HG02870 (cell line): ENCODE measurements at regions not wholly inside any gene's neighbourhood (a gene's known extent, or its start where the extent isn't known, plus 50 kb on each side); places are given as distances from the start of the nearest gene placed in this dataset.
"Not testable (repeated sequence)": the region's sequence is repeated elsewhere in the genome, so short reads cannot be mapped to it uniquely, and the experiment has no call there.

Experiments used
- ATAC-seq: cut with Tn5 transposase; IDR thresholded peaks from one replicate; pipeline ENCODE4 v1.9.1; 2021; ENCODE audit warnings: mild to moderate bottlenecking, moderate library complexity; ENCODE audit not compliant: unreplicated experiment

DNA sequence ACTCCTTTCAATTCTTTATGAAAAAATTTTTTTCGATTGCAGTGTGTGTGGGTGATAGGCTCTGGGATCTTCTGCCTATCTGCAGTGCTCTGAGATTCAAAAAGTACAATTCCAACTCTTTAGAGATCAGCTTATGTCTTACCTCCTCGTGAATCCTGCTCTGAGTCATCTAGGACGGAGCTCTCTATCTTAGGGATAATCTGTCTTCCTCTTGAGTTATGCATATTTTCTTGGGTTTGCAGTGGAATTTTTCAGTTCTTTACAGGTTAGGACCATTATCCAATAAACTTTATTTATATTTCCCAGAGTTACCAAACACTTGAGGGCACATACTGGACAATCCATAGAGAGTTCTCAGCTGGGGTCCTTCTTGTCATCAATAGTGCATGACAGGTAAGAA is 428.6 kb downstream of the ACTR3B start:
- ATAC-seq: no peak

DNA sequence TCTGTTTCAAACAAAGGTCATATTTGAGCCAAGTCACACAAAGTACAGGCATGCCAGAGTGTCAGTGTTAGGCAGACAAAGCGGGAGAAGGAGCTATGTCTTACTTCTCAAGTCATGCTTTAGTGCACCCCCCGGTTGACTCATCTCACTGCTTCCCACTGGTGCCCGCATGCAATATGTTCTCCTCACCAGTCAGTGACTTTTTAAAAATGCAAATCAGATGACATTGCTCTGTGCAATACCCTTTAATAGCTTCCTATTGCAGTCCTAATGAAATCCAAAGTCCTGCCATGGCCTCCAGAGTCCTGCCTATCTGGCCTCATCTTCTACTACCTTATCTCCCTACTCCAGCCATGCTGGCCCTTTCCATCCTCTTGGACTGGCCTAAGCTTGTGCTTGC is 429.1 kb downstream of the ACTR3B start:
- ATAC-seq: no peak

DNA sequence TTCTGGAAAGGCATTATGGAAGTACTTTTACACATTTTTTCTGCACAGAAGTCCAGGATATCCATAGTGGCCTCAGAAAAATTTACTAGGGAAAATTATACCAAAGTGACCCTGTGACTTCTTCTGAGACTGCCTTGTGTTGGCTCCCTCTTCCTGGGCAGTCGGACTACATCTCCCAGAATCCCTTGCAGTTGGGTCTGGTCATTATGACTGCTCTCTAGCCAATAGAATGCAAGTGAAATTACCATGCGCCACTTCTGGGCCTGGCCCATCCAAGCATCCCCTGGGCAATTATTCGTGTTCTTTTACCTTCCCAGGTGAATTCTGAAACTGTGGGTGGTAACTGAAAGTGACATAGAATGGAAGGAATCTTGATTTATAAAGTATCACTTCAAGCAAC is 430.9 kb downstream of the ACTR3B start:
- ATAC-seq: peak; percentile 65

DNA sequence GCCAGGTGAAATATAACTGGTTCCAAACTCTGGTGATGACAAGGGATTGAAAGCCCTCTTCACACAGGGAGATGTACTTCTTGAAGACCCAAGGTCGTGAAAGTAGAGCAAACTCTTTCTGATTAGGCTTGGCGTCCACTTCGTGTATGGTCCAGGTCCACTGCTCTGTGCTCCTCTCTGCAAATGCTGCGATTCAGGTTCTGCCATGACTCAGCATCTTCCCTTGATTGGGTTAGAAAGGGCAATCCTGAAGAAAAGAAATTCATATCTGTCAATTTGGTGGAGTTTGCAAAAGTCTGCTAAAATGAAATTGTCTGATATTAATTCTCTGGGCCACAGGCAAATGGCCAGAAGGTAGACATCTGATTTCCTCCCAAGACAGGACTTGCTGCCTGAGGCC is 431.4 kb downstream of the ACTR3B start:
- ATAC-seq: no peak

DNA sequence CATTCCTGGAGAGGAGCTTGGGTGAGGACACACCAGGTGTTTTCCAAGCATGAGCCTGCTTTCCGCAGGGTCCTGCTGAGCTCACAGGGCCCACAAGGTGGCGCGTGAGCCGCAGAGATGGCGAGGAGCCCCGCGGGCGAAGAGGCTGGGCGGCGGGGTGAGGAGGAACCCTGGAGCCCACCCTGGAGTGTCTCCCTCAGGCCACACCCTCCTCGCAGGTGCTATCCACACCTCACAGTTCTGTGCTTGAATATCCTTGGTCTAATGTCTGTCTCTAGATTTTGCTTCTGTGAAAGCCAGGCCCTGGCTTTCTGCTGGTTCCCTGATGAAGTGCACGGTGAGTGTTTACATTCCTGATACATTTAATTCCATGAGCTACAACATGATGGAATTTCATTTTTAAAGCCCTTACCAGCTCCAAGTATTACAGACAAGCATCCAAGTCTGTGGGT is 433.6 kb downstream of the ACTR3B start:
- ATAC-seq: peak; percentile 50

DNA sequence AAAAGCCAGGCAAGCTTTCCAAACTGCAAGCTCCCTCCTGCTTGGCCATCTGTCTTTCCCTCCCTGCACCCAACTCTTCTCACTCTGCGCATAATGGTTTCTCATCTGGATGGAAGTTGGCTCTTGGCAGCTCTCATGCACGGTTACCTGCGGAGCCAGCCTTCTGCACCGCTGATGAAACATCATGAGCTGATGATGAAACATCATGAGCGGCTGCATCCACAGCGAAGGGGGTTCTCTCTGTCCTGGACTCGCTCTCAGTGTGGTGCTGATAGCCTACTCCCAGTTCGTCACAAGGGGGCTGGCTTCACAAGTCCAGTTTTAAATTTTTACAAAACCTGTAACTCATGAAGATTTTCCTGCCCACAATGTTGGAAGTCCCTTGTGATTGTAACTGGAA is 457.5 kb downstream of the ACTR3B start:
- no peak for ATAC-seq

DNA sequence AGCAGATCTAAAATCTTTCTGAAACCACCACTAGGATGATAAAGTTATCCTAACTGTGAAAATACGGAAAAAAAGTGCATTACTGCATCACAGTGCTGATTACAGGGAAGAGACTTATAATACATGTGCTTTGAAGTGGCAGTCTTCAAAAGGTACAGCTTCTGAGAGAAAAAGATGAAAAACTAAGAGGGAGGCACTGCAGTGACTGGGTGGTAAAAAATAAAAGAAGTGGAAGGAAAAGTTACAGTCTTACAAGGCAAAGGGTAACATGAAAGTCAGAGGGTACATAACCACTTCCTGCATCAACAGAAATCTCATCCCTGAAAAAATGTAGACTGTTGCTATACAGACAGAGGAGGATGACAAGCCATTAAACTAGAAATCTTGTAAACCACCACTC is 465.3 kb downstream of the ACTR3B start:
- no peak for ATAC-seq

DNA sequence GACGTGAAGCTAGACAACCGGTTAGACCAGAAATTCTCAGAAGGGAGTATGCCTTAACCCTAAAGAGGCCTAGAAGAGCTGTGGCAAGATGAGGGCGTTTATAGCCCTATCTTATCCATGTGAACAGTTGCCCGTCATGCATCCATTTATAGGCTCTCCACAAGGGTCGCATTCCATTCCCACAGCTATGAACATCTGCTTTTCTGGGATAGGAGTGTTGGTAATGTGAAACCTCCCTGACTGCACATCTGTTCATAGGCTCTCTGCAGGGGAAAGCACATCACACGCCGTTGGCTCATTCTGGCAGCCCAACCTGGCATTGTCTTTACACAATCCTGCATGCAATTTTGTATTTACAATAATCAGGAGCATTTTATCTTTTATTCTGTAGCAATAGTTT is 485.6 kb downstream of the ACTR3B start:
- not testable (repeated sequence) for ATAC-seq

DNA sequence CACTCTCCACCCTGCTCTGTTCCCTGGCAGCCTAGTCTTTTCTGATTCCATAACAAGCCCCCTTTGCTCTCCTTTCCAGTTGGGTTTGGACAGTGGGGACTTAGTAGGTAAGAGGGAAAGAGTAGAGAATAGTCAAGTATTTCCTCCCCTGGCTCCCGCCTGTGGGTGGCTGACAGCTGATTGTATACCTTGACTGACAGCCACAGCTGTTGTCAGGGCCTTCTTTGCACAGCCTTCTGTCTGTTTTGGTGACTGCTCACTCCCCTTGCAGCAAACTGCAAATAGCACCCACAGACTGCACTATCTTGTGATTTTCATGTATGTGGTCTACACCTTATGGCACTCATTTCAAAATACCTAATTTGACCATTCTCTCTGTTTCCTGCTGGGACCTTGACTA is 486.3 kb downstream of the ACTR3B start:
- ATAC-seq: no peak

DNA sequence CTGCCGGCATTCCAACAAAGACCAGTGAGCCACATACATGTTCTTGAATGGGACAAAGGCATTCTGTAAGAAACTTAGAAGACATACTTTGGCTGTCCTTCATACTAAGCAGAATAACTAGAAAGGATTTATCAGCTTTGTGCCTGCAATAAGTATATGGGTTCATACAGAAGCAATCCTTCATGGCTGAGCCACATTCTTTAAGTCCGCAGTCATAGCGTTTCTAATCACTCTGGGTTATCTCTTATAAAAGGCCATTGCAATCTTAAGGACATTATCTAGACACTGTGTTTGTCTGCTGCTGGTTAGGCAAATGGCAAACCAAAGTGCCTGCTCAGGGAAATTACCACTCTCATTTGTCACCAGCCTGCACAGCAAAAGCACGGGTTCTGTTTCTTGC is 488.4 kb downstream of the ACTR3B start:
- ATAC-seq: no peak

DNA sequence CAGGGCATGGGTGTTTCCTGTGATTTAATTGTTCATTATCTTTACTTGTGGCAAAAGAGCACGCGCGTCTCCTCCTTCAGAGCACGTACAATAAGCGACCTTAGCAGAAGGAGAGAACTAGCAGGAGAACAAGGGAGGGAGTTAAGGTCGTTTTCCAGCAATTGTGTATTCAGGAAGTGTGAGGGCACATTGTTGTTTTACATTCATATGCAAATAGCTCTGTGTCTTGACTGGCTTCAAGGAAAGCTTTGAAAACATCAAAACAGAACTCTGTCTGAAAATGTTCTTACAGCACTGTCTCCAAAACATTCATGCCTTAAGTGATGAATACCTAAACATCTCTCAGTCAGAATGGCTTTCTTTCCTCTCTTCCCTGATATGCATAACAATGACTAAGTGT is 499.1 kb downstream of the ACTR3B start:
- ATAC-seq: no peak

DNA sequence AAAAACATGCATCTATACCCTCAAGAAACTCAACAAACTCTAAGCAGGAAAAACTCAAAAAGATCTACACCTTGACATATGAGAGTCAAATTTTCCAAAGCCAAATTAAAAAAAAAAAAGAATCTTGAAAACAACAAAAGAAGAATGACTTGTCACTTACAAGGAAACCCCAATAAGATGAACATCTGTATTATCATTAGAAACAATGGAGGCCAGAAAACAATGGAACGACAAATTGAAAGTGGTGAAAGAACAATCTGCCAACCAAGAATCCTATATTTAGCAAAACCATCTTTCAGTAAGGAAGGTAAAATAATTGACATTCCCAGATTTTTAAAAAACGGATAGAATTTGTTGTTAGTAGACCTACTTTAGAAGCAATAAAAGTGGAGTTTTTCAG is 516.8 kb downstream of the ACTR3B start:
- no peak for ATAC-seq

DNA sequence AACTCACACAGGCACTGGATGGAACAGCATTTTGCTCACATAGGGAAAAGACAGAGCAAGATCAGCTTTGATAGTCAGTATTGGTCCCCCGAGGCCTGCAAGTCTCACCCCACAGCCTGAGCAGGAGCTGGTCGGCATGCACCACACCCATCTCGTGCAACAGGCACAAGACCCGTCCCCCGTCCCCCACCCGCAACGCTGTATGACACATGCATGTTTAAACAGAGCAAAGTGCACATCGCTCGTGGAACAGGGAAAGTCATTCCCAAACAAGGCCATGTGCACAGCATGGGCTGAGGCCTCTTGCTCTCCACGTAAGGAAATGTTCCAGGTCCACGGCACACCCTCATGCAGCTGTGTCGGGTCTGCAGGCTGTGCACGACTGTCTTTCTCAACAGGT is 527.2 kb downstream of the ACTR3B start:
- ATAC-seq: no peak

DNA sequence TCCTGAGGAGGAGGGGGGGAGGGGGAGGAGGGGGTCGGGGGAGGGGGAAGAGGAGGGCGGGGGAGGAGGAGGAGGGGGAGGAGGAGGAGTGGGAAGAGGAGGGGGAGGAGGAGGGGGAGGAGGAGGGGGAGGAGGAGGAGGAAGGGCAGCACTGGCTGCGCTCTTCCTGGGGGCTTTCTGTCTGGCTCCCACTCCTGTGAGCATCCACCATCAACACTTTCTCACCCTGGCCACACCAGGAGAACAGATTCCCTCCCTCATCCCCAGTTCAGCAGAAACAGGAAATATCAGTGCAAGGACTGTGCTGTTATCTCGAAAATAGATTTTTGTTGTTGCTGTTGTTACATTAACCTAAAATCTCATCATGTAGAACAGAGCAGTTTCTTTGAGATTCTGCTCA is 530.5 kb downstream of the ACTR3B start:
- ATAC-seq: no peak

DNA sequence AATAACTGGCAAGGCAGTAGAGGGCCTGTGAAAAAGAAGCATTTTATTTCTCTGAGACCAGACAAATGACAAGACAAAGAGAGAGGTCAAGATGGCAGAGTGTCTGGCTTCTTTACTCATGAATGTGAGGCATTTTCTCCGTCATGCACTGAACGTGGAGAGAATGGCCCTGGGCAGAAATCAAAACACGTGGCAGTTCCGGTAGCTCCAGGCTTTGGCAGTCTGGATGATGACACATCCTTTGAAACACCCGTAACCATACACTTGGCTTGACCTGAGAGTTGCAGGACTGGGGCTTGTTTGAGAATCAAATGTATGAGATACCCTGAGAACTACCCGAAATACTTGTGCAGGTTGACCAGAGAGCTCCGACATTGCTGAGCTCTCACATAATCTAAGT is 537.6 kb downstream of the ACTR3B start:
- no peak for ATAC-seq

DNA sequence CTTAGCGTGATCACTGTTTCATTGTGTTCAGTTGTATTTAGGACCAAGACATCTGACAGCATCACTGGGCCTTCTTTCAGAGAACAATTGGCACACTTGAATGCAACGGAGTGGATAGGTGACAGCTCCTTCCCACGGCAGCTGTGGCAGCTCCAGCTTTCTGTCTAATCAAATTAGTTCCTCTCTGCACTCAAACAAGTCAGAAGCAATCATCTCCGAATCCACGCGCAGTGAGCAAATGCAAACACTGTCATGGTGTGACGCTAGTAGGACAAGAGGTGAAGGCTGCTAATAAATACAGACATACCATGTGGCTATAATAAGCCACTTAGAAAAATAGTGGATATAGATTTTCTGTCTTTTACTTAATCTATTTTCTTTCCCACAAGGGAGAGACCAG is 542.4 kb downstream of the ACTR3B start:
- no peak for ATAC-seq

DNA sequence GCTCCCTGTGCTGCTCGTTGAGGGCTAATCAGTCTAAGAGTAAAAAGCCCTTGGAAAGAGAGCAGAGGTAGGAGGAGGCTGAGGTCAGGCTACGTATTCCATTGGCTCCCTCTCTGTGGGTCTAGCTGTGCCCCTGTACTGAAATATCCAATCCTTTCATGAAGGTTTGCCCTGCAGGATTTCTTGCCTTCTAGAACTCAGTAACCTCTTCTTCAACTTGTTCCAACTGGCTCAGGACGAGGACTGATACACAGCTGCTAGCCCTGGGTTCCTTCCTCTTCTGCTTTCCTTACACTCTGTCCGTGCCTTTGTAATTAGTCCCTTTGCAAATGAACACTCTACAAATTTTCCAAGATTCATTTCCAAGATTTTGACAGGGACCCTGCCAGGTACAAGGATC is 560.5 kb downstream of the ACTR3B start:
- ATAC-seq: no peak

DNA sequence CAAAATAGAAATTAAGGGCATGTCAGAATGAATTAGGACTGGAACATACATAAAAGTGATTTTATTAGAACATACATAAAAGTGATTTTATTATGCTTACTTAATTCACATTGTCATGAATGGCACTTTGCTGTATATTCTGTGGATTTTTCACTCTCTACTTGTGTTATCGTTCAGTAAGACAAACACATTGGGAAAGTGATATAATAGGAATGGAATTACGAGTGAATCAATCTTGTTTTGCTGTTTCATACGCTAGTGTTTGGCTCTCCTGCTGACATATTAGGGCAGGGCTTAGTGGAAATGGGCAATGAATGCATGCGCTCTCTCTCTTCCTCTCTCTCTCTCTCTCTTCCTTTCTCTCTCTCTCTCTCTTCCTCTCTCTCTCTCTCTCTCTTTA is 561.1 kb downstream of the ACTR3B start:
- no peak for ATAC-seq

DNA sequence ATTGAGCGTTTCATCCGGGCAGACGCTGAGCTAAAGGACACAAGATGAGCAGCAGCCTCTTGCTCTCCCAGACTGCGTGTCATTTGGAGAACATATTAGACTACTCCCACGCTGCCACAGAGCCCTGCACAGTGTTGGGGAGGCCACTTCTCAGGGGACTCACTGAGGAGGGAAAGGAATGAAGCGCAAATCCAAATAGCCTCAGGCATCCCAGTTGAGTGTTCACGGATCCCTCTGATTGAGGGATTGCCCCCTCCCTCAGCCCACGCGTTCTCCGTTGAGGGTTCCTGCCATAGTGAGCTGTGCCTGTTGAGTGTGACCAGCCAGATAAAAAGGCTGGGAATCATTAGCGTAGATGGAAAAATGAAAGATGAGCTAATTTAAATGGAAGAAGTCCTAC is 563.4 kb downstream of the ACTR3B start:
- no peak for ATAC-seq

DNA sequence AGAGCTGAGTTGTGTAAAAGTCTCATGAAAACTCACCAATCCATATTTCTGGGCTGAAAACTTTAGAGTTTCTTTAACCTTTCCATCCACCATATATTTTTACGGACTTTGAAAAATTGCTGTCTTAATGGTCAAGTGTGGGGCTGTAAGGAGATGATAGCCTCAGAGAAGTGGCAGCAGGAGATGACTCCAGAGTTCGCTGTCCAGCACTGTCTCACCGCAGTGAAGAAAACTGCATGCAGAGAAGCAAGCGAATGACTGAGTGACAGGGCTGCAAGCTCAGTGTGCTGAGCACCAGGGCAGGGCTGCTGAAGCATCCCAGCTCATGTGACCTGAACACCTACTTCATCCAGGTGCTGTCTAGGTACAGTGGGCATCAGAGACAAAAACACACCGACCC is 564.5 kb downstream of the ACTR3B start:
- no peak for ATAC-seq

DNA sequence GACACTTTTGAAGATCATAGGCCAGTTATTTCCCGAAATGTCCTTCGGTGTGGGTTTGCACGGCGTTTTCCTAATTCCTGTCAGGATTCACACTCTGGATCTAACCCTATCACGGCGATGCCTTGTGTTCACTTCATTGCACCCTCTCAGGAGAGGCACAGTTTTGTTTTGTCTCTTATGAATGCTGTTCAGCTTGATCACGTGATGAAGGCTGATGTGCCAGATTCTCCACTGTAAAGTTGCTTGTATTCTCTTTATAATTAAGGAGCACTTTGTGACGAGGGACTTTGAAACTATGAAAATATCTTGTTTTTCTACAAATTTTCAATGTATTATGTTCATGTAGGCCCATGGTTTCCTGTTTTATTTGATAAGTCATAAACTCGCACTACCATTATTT is 568.1 kb downstream of the ACTR3B start:
- no peak for ATAC-seq

DNA sequence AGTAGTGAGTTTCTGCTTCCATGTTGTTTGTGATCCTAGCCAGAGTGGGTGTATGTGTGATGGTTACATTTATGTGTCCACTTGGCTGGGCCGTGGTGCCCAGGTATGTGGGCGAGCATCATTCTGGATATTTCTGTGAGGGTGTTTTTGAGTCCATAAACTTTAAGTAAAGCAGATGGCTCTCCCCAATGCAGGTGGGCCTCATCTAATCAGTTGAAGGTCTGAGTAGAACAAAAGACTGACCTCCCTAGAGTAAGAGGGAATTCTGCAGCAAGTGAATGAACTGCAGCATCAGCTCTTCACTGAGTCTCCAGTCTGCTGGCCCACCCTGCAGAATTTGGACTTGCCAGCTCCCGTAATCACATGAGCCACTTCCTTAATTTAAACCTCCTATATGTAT is 571.9 kb downstream of the ACTR3B start:
- ATAC-seq: no peak

DNA sequence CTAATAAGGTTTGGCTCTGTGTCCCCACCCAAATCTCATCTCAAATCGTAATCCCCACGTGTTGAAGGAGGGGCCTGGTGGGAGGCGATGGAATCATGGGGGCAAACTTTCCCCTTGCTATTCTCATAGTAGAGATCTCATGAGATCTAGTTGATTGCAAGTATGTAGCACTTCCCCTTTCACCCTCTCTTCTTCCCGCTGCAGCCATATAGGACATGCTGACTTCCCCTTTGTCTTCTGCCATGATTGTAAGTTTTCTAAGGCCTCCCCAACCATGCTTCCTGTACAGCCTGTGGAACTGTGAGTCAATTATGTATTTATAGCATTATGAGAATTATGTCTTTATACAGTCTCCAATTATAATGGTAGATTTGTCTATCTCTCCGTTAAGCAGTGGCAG is 594.5 kb downstream of the ACTR3B start:
- ATAC-seq: no peak

DNA sequence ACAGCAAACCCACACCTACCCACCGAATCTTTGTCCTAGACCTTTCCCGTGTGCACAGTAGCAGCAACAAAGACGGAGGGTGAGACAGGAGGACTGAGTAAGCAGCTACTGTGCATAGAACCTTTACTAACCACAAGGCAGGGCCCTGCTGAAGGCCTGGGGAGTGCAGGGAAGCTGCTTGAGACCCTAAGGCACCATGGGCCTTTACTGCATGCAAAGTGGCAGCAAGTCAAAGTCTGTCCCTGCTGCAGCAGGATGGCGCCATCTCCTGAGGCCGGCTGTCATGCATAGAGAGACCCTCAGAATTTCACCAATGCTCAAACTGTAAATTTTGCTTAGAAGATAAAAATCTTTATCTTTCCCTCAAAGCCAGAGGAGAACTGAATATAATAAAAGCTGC is 610.5 kb downstream of the ACTR3B start:
- no peak for ATAC-seq
